K562 (cell line): ENCODE measurements at regions not wholly inside any gene's neighbourhood (a gene's known extent, or its start where the extent isn't known, plus 50 kb on each side); places are given as distances from the start of the nearest gene placed in this dataset.

ENCODE experiments used
- ATAC-seq: fragments of 200-7000 bp; cut with Tn5 transposase; 3 replicates; pipeline ENCODE4 v1.9.1; 2020; ENCODE audit warnings: moderate library complexity
- BruUV-seq: library from RNA; stranded (reverse); fragments of 400-500 nt; replicated peaks from 2 replicates; lab custom pipeline; 2021; lab: Mats Ljungman, UMichigan
- CTCF ChIA-PET: fragments of 300-600 bp; formaldehyde crosslinking; extraction: SDS; loops from one replicate; lab custom pipeline; 2021; ENCODE audit warnings: low intra/inter-chr PET ratio; lab: Yijun Ruan, JAX
- POLR2A ChIA-PET: fragments of 300-600, 350-650 bp; sonication (Branson Sonifier 250); formaldehyde crosslinking; extraction: SDS; loops from one replicate; lab custom pipeline; 2021; ENCODE audit warnings: antibody characterized with exemption, inconsistent platforms; lab: Yijun Ruan, JAX
- DNase-seq, 4 experiments: peaks; one replicate each; pipeline versions ENCODE4 v3.0.0 to v3.0.0-alpha.2; 2011 to 2018; ENCODE audit warnings: low spot score in 3 of 4, mixed read lengths in 3 of 4; ENCODE audit errors: extremely low read depth in 1 of 4
- FAIRE-seq: peaks from 2 replicates; lab custom pipeline; 2011; peaks lifted over from hg19 to GRCh38; lab: Jason Lieb, UNC
- H2AFZ ChIP-seq: 2 replicates; pipeline ENCODE4 v1.6.0; 2011; ENCODE audit warnings: low read depth, low read length, control low read depth, inconsistent platforms
- H3K27ac ChIP-seq: fragments of 200-600 bp; 3 replicates; pipeline ENCODE4 v1.8.0; 2011; ENCODE audit warnings: low read depth, mild to moderate bottlenecking, control low read depth, inconsistent platforms, low read length, moderate library complexity, mixed read lengths; ENCODE audit errors: extremely low read depth
- H3K27me3 ChIP-seq, 2 experiments: fragments of 300-600 bp in 1 of 2; 2 replicates in 1 of 2; 3 replicates in 1 of 2; pipeline versions ENCODE4 v1.6.0 to v1.8.0; 2011; ENCODE audit warnings: inconsistent platforms in 2 of 2, low read length in 2 of 2, mild to moderate bottlenecking in 1 of 2, mixed read lengths in 1 of 2, moderate library complexity in 1 of 2; ENCODE audit not compliant: control insufficient read depth in 2 of 2, insufficient read depth in 2 of 2
- H3K36me3 ChIP-seq: fragments of 300-600 bp; 3 replicates; pipeline ENCODE4 v1.8.0; 2011; ENCODE audit warnings: mild to moderate bottlenecking, low read length, inconsistent platforms; ENCODE audit not compliant: control insufficient read depth, insufficient read depth
- H3K4me1 ChIP-seq, 2 experiments: fragments of 200-600 bp in 1 of 2; replicated peaks in 1 of 2; 2 replicates in 1 of 2; 3 replicates in 1 of 2; pipeline versions ENCODE4 v1.5.1 to v1.8.0; 2011; ENCODE audit warnings: inconsistent platforms in 2 of 2, low read length in 2 of 2, mild to moderate bottlenecking in 1 of 2, mixed read lengths in 1 of 2, moderate library complexity in 1 of 2; ENCODE audit not compliant: control insufficient read depth in 2 of 2, insufficient read depth in 2 of 2
- H3K4me2 ChIP-seq: 2 replicates; pipeline ENCODE4 v1.6.1; 2011; ENCODE audit warnings: low read length, control low read depth, inconsistent platforms, mixed read lengths; ENCODE audit not compliant: insufficient read depth
- H3K4me3 ChIP-seq: fragments of 200-600 bp; sonication (generic), shearing (Covaris generic); 2 replicates; pipeline ENCODE4 v1.5.1; 2016; ENCODE audit warnings: control low read depth, inconsistent platforms
- H3K79me2 ChIP-seq: fragments of 200-600 bp; 3 replicates; pipeline ENCODE4 v1.8.0; 2011; ENCODE audit warnings: low read length, inconsistent platforms; ENCODE audit not compliant: control insufficient read depth, insufficient read depth
- H3K9ac ChIP-seq, 2 experiments: 2 replicates each; pipeline versions ENCODE4 v1.6.0 to v1.6.1; 2011; ENCODE audit warnings: low read depth in 2 of 2, low read length in 2 of 2, control low read depth in 1 of 2, inconsistent platforms in 1 of 2, mild to moderate bottlenecking in 1 of 2, mixed read lengths in 1 of 2; ENCODE audit not compliant: insufficient read depth in 1 of 2
- H3K9me1 ChIP-seq: one replicate; pipeline ENCODE4 v1.6.0; 2011; ENCODE audit warnings: inconsistent platforms, mild to moderate bottlenecking, low read length, moderate library complexity; ENCODE audit not compliant: control insufficient read depth, insufficient read depth
- H3K9me3 ChIP-seq: replicated peaks from 2 replicates; pipeline ENCODE4 v1.5.1; 2011; ENCODE audit warnings: low read depth, low read length, inconsistent platforms; ENCODE audit not compliant: control insufficient read depth, insufficient read depth
- H4K20me1 ChIP-seq: replicated peaks from 2 replicates; pipeline ENCODE4 v1.6.1; 2011; ENCODE audit warnings: low read length, inconsistent platforms, mixed read lengths; ENCODE audit not compliant: control insufficient read depth, insufficient read depth
- ARHGAP35 ChIP-seq: fragments of 450-650 bp; IDR thresholded peaks from 2 replicates; pipeline ENCODE4 v1.6.1; 2018; ENCODE audit not compliant: partially characterized antibody
- BRD4 ChIP-seq: fragments of 200-600 bp; sonication (generic); IDR thresholded peaks from 2 replicates; pipeline ENCODE4 v1.6.1; 2017; ENCODE audit warnings: inconsistent platforms
- BRD9 ChIP-seq: fragments of 450-650 bp; IDR thresholded peaks from 2 replicates; pipeline ENCODE4 v1.6.1; 2018; ENCODE audit warnings: low read depth; ENCODE audit not compliant: partially characterized antibody
- CTBP1 ChIP-seq: fragments of 450-650 bp; IDR thresholded peaks from 2 replicates; pipeline ENCODE4 v1.6.1; 2016; ENCODE audit warnings: borderline replicate concordance
- GATAD2A ChIP-seq: fragments of 450-650 bp; IDR thresholded peaks from 2 replicates; pipeline ENCODE4 v1.6.1; 2017
- RCOR1 ChIP-seq, 2 experiments: IDR thresholded peaks; 2 replicates each; pipeline ENCODE4 v1.6.1; 2012; ENCODE audit warnings: low read depth in 2 of 2, low read length in 2 of 2, borderline replicate concordance in 1 of 2, improper control_type of control experiment in 1 of 2
- RHOXF2B ChIP-seq: fragments of 250-450 bp; sonication (Bioruptor Pico); conservative IDR thresholded peaks from 2 replicates; pipeline ENCODE4 v1.5.1; 2021
- SREBF2 ChIP-seq: sonication (generic); formaldehyde crosslinking; IDR thresholded peaks from 2 replicates; pipeline ENCODE4 v1.4.0; 2020; ENCODE audit warnings: mild to moderate bottlenecking, missing genetic modification reagents
- TFAM ChIP-seq: fragments of 250-450 bp; sonication (Bioruptor Pico); conservative IDR thresholded peaks from 2 replicates; pipeline ENCODE4 v1.5.0; 2021; ENCODE audit warnings: mild to moderate bottlenecking, moderate library complexity
- USF1 ChIP-seq: sonication (generic); formaldehyde crosslinking; IDR thresholded peaks from 2 replicates; pipeline ENCODE4 v1.9.0; 2022; ENCODE audit warnings: mild to moderate bottlenecking, missing genetic modification reagents
- ZNF354B ChIP-seq: fragments of 250-450 bp; sonication (Bioruptor Pico); IDR thresholded peaks from 2 replicates; pipeline ENCODE4 v1.4.0; 2020
- ZNF644 ChIP-seq: fragments of 200-800 bp; sonication (Bioruptor generic); IDR thresholded peaks from 2 replicates; pipeline ENCODE4 v1.6.1; 2016; ENCODE audit warnings: low read depth, missing genetic modification characterization, missing compliant biosample characterization
- ZNF696 ChIP-seq: fragments of 250-450 bp; sonication (Bioruptor Pico); conservative IDR thresholded peaks from 2 replicates; pipeline ENCODE4 v1.4.0; 2020; ENCODE audit warnings: mild to moderate bottlenecking, moderate library complexity
- WGBS: fragments of 100-300 bp; shearing (Covaris generic); methylation state at CpG from one replicate; pipeline ENCODE4 v1.1.6; 2016; ENCODE audit warnings: low coverage, mixed read lengths; ENCODE audit not compliant: insufficient coverage; ENCODE audit errors: missing lambda C conversion rate; 5-methylcytosine and 5-hydroxymethylcytosine counted together
- in situ Hi-C: fragments of 300-500 bp; cut with MboI; formaldehyde crosslinking; loops from 4 replicates; pipeline ENCODE4 v1.15.0; 2018; ENCODE audit warnings: inconsistent platforms, mixed read lengths
- intact Hi-C: fragments of 100-400 bp; cut with micrococcal nuclease; formaldehyde crosslinking; loops from 2 replicates; pipeline ENCODE4 v1.14.2; 2022
- TF ChIP-seq, protein P1 (sequence below): fragments of 250-450 bp; sonication (Bioruptor Pico); IDR thresholded peaks from 2 replicates; pipeline ENCODE4 v1.5.0; 2020; ENCODE audit warnings: mild to moderate bottlenecking, borderline replicate concordance
- TF ChIP-seq, protein P2 (sequence below): fragments of 150-350 bp; IDR thresholded peaks from 2 replicates; pipeline ENCODE4 v1.6.1; 2014; ENCODE audit warnings: low read depth, mild to moderate bottlenecking, low read length, borderline replicate concordance

DNA sequence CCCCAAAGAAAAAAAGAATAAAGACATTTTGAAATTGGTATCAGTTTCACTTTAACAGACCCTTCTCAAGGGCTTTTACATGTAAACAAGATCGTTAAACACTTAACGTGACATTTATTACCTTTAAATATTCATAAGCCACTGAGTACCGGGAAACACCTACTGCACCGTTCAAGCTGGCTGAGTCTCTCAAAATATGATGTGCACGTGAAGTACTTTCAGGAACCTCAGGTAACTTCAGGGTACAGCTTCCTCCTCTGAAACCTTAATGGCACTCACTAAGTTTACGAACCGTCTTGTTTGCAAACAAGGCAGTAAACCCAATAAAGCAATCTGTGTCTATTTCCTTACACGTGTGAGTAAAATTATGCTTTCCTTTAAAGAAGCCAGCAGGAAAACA is 105.5 kb upstream of the TENM4 start:
- H2AFZ ChIP-seq: no peak overlapping the region
- no peaks in the 10 kb centered on the region for H3K36me3 ChIP-seq
- in situ Hi-C loops (no loop called here), intact Hi-C loops (no loop called here)
- ChIA-PET CTCF (no interaction called here), POLR2A (no interaction called here)
- no peaks in the 10 kb centered on the region for H4K20me1 ChIP-seq
- no peak overlapping the region for H3K27ac ChIP-seq
- H3K4me1 ChIP-seq: no peaks in the 10 kb centered on the region
- H3K9me1 ChIP-seq: no peaks in the 10 kb centered on the region
- no peaks in the 10 kb centered on the region for H3K9me3 ChIP-seq
- H3K27me3 ChIP-seq: no peaks in the 10 kb centered on the region
- ATAC-seq (no peak), DNase-seq (no peak), FAIRE-seq (no peak)
- no peaks in the 10 kb centered on the region for H3K79me2 ChIP-seq
- H3K4me2 ChIP-seq: no peak overlapping the region
- WGBS: 2% methylated on average over 8 of the region's 8 CpGs
- TF ChIP-seq CTBP1: no peak
- TF ChIP-seq ZNF354B (CRISPR knock-in tag): no peak
- no peak for TF ChIP-seq SREBF2 (CRISPR knock-in tag)
- no peak for TF ChIP-seq BRD9
- no peak for TF ChIP-seq ARHGAP35
- no peak for TF ChIP-seq RCOR1 (IDR thresholded peaks at IDR 0.05; ENCODE audit: borderline replicate concordance in 1 of 2, low read depth in 2 of 2, low read length in 2 of 2)
- no peak for TF ChIP-seq ZNF644 (tag)
- TF ChIP-seq ZNF696 (CRISPR knock-in tag): no peak
- no peak for TF ChIP-seq USF1 (CRISPR knock-in tag)
- TF ChIP-seq, protein P1, sequence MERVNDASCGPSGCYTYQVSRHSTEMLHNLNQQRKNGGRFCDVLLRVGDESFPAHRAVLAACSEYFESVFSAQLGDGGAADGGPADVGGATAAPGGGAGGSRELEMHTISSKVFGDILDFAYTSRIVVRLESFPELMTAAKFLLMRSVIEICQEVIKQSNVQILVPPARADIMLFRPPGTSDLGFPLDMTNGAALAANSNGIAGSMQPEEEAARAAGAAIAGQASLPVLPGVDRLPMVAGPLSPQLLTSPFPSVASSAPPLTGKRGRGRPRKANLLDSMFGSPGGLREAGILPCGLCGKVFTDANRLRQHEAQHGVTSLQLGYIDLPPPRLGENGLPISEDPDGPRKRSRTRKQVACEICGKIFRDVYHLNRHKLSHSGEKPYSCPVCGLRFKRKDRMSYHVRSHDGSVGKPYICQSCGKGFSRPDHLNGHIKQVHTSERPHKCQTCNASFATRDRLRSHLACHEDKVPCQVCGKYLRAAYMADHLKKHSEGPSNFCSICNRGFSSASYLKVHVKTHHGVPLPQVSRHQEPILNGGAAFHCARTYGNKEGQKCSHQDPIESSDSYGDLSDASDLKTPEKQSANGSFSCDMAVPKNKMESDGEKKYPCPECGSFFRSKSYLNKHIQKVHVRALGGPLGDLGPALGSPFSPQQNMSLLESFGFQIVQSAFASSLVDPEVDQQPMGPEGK: no peak
- TF ChIP-seq, protein P2, sequence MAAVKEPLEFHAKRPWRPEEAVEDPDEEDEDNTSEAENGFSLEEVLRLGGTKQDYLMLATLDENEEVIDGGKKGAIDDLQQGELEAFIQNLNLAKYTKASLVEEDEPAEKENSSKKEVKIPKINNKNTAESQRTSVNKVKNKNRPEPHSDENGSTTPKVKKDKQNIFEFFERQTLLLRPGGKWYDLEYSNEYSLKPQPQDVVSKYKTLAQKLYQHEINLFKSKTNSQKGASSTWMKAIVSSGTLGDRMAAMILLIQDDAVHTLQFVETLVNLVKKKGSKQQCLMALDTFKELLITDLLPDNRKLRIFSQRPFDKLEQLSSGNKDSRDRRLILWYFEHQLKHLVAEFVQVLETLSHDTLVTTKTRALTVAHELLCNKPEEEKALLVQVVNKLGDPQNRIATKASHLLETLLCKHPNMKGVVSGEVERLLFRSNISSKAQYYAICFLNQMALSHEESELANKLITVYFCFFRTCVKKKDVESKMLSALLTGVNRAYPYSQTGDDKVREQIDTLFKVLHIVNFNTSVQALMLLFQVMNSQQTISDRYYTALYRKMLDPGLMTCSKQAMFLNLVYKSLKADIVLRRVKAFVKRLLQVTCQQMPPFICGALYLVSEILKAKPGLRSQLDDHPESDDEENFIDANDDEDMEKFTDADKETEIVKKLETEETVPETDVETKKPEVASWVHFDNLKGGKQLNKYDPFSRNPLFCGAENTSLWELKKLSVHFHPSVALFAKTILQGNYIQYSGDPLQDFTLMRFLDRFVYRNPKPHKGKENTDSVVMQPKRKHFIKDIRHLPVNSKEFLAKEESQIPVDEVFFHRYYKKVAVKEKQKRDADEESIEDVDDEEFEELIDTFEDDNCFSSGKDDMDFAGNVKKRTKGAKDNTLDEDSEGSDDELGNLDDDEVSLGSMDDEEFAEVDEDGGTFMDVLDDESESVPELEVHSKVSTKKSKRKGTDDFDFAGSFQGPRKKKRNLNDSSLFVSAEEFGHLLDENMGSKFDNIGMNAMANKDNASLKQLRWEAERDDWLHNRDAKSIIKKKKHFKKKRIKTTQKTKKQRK: no peak
- TF ChIP-seq TFAM: no peak
- no peak for TF ChIP-seq GATAD2A
- no peak for TF ChIP-seq BRD4
- TF ChIP-seq RHOXF2B (CRISPR knock-in tag): no peak
- BruUV-seq: no TSS peak
- H3K9ac ChIP-seq: no peak overlapping the region
- H3K4me3 ChIP-seq: no peak overlapping the region
